Activated CD8-positive, alpha-beta memory T cell treated with anti-CD3 and anti-CD28 coated beads, Interleukin-2, amount 10 ng/mL, durations not matched to agents 7 days and 5 days (primary cell): ENCODE measurements at regions not wholly inside any gene's neighbourhood (a gene's known extent, or its start where the extent isn't known, plus 50 kb on each side); places are given as distances from the start of the nearest gene placed in this dataset.

ENCODE experiments used
- ATAC-seq: fragments of 150-1000 bp; cut with Tn5 transposase; one replicate; pipeline ENCODE4 v1.10.0; 2021; ENCODE audit warnings: moderate library complexity
- CTCF ChIA-PET: fragments of 350-600 bp; sonication (Branson Sonifier 250); formaldehyde crosslinking; loops from one replicate; lab custom pipeline; 2021; ENCODE audit warnings: antibody characterized with exemption; lab: Charles Lee
- DNase-seq: peaks from one replicate; pipeline ENCODE4 v3.0.0-alpha.2; 2020
- H3K27ac Mint-ChIP-seq: one replicate; pipeline ENCODE4 v1.8.0; 2021; ENCODE audit warnings: mild to moderate bottlenecking, mixed read lengths
- H3K27me3 Mint-ChIP-seq: one replicate; pipeline ENCODE4 v1.8.0; 2021; ENCODE audit warnings: mixed read lengths
- H3K36me3 Mint-ChIP-seq: one replicate; pipeline ENCODE4 v1.8.0; 2021; ENCODE audit warnings: mild to moderate bottlenecking, mixed read lengths
- H3K4me1 Mint-ChIP-seq: one replicate; pipeline ENCODE4 v1.8.0; 2021; ENCODE audit warnings: mixed read lengths
- H3K4me3 Mint-ChIP-seq: one replicate; pipeline ENCODE4 v1.8.0; 2021; ENCODE audit warnings: mild to moderate bottlenecking, moderate library complexity, mixed read lengths
- H3K9me3 Mint-ChIP-seq: one replicate; pipeline ENCODE4 v1.8.0; 2022; ENCODE audit warnings: low read depth, mixed read lengths

DNA sequence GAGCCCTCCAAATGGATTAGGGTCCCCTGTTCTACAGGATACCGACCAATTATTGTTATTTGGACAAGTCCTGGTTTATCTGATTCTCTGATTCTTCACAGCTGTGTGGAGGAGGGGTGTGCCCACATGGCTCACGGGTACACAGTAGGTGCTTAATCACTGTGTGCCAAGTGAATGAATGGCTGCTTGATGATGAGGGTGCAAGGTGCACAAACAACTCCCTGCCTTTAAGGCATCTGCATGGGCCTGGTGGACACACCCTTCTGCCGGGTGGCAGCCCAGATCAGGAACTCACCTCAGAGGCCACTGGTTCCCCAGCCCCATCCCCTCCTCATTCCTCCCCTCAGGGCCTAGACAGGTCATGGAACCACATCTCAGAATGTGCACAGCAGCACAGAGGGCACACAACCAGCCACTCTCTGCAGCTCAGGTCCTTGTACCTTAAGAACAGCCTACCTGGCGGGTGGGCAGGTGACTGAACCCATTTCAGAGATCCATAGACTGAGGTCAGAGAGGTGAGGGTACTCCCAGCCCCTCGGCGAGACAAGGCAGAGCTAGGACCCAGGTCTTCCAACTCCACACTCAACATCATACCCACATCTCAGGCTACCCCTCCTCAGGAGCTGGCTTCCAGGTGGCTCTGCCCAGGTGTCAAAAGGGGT, 50.3 kb downstream of the SHANK2 start:
- CTCF ChIA-PET: no interaction called here
- DNase-seq: no peak
- no peaks in the 10 kb centered on the region for H3K27me3 Mint-ChIP-seq
- no peak overlapping the region for H3K27ac Mint-ChIP-seq
- no peaks in the 10 kb centered on the region for H3K9me3 Mint-ChIP-seq
- no peak for ATAC-seq
- H3K4me3 Mint-ChIP-seq: no peak overlapping the region
- no peaks in the 10 kb centered on the region for H3K36me3 Mint-ChIP-seq
- no peaks in the 10 kb centered on the region for H3K4me1 Mint-ChIP-seq

DNA sequence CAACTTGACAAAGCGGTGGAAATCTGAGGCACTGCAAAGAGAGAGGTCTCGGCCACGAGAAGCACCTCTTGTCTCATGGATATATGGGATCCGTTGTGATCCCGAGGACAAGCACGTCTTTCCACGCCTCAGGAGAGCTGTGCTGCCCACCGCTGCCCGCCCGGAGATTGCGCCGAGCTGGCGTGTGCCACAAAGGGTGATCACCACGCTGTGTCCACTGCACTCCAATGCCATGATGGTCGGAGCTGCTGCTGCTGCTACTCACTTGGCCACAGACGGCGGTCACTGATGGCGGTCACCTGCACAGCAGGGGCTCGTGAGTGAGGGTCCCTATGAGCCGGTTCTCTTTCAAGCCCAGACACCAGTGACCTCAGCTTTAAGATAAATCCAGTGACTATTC, 51.1 kb downstream of the SHANK2 start:
- CTCF ChIA-PET: no interaction called here
- DNase-seq (no peak), ATAC-seq (no peak)
- no peak overlapping the region for H3K27ac Mint-ChIP-seq
- H3K4me3 Mint-ChIP-seq: no peak overlapping the region
- no peaks in the 10 kb centered on the region for H3K36me3 Mint-ChIP-seq
- H3K4me1 Mint-ChIP-seq: no peaks in the 10 kb centered on the region
- no peaks in the 10 kb centered on the region for H3K9me3 Mint-ChIP-seq
- no peaks in the 10 kb centered on the region for H3K27me3 Mint-ChIP-seq

DNA sequence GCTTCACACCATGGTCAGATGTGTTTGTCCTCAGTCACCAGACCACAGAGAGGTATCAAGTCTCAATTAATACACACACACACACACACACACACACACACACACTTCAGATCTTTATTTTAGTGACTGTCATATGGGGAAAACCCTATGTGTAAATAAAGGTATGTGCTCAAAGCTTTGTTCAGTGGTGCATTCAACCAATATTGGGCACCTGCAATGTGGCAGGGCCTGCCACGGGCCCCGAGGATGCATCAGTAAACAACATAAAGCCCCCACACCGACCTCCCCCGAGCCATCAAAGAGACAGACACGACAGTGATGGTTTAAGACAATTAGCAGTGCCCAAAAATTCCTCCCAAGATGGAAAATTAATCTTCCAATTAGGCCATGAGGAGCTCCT, 51.6 kb downstream of the SHANK2 start:
- H3K4me1 Mint-ChIP-seq: no peaks in the 10 kb centered on the region
- no peak overlapping the region for H3K4me3 Mint-ChIP-seq
- no peaks in the 10 kb centered on the region for H3K9me3 Mint-ChIP-seq
- DNase-seq: no peak
- no peak overlapping the region for H3K27ac Mint-ChIP-seq
- no peaks in the 10 kb centered on the region for H3K36me3 Mint-ChIP-seq
- CTCF ChIA-PET: no interaction called here
- H3K27me3 Mint-ChIP-seq: no peaks in the 10 kb centered on the region
- no peak for ATAC-seq

DNA sequence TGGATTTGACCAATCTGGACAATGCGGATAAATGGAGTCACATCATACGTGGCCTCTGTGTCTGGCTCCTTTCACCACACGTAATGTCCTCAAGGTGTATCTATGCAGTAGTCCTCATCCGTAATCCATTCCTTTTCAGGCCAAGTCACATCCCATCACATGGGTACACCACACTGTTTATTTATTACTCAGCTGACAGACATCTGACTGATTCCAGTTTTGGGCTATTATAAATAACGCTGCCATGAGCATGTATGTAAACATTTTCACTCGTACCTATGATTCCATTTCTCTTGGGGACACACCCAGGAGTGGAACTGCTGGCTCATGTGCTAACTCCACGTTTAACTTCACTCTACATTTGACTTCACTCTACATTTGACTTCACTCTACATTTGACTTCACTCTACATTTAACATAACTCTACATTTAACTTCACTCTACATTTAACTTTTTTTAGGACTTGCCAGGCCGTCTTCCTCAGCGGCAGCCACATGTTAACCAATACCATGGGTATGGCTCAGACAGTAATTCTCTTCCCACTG, 52.1 kb downstream of the SHANK2 start:
- ATAC-seq (no peak), DNase-seq (no peak)
- H3K27ac Mint-ChIP-seq: no peak overlapping the region
- no peaks in the 10 kb centered on the region for H3K9me3 Mint-ChIP-seq
- H3K36me3 Mint-ChIP-seq: no peaks in the 10 kb centered on the region
- no peak overlapping the region for H3K4me3 Mint-ChIP-seq
- CTCF ChIA-PET: no interaction called here
- H3K27me3 Mint-ChIP-seq: no peaks in the 10 kb centered on the region
- H3K4me1 Mint-ChIP-seq: no peaks in the 10 kb centered on the region

DNA sequence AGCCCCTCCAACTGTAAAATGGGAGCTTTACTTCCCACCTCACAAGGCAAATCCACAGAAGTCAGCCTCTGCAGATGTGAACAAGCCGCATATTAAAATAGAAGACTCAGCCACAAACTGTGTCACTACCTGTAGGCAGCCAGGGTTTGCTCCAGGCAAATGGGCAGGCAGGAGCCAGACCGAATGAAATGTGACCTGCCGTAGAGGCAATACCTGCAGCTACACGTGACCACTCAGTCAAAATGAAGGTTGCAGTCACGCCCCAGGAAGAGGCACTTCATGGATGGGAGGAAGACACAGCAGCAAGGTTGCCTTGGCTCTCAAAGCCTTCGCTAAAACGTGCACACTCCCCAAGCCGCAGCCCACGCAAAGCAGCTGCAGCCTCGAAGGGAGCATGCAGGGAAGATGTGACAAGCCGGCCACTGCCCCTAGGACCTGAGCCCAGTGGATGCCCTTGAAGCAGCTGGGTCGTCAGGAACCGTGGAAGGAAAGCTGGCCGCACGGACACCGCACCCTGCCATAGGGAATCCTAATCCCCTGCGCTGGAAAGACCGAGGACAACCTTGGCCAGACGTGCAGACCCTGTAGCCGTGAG, 53.1 kb downstream of the SHANK2 start:
- Mint-ChIP-seq H3K27me3 (no peaks in the 10 kb centered on the region), H3K27ac (no peak overlapping the region), H3K9me3 (no peaks in the 10 kb centered on the region), H3K36me3 (no peaks in the 10 kb centered on the region), H3K4me3 (no peak overlapping the region), H3K4me1 (no peaks in the 10 kb centered on the region)
- ATAC-seq: no peak
- CTCF ChIA-PET: no interaction called here
- DNase-seq: no peak

DNA sequence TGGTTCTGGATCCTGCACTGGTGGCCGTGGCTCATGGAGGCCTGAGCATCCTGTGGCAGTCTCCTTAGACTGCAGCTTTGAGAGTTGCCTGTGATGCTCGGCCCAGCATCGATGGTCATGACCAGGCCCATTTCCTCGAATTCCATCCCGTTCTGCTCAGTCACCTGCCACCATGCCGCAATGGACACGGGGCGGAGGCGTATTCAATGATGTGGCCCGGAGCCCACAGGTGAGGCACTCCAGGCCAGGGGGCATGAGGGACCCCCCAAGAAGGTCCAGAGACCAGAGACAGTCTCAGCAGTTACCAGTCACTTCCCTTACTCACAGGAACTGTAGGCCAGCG, 53.6 kb downstream of the SHANK2 start:
- CTCF ChIA-PET: no interaction called here
- H3K27me3 Mint-ChIP-seq: no peaks in the 10 kb centered on the region
- no peak overlapping the region for H3K27ac Mint-ChIP-seq
- no peaks in the 10 kb centered on the region for H3K4me1 Mint-ChIP-seq
- no peaks in the 10 kb centered on the region for H3K36me3 Mint-ChIP-seq
- DNase-seq (no peak), ATAC-seq (no peak)
- H3K9me3 Mint-ChIP-seq: no peaks in the 10 kb centered on the region
- no peak overlapping the region for H3K4me3 Mint-ChIP-seq

DNA sequence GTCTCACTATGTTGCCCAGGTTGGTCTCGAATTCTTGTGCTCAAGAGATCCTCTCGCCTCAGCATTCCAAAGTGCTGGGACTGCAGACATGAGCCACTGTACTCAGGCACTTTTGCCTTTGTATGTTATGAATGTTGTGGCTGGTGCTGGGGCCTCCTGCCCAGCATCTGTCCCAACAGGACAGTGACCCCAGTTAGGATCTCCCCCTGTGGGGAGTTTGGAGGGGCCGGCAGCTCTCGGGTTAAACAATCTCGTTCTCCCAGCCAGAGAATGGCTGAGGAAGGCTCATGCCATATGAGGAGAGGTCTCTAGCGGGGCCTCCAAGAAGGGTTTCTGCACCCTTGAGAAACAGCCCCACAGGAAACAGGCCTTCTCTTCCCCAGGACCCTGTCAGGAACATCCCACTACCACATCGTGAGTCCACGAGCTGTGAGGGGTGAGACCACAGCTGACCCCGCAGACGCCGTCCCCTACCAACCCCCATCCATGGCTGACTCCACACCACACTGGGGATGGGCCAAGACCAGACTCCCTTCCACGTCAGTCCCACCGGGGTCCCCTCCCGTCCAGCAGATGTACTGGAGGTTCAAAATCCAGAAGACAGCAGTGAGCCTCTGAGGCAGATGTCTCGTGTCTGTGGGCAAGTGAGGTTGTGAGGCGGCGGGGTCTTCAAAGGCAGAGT, 54.1 kb downstream of the SHANK2 start:
- CTCF ChIA-PET: no interaction called here
- no peaks in the 10 kb centered on the region for H3K4me1 Mint-ChIP-seq
- H3K9me3 Mint-ChIP-seq: no peaks in the 10 kb centered on the region
- H3K27ac Mint-ChIP-seq: no peak overlapping the region
- H3K27me3 Mint-ChIP-seq: no peaks in the 10 kb centered on the region
- ATAC-seq (no peak), DNase-seq (no peak)
- no peaks in the 10 kb centered on the region for H3K36me3 Mint-ChIP-seq
- no peak overlapping the region for H3K4me3 Mint-ChIP-seq

DNA sequence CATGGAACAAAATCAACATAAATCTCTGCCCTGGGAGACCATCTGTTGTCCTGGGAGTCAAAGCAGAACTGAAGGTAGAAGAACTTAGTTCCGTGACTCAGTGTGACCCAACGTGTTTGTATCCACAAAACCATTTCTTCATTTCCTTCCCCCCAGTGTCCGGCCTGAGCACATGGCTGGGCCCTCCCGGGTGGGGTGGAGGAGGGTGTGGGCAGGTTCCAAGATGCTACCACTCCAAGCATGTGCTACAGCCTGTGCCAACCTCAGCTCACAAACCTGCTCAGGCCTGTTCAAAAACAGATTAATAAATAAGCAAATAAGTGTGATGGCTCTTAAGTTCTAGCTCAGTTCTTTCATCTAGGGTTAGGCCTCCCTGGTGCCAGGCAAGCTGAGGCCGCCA, 55.3 kb downstream of the SHANK2 start:
- CTCF ChIA-PET: no interaction called here
- no peak for DNase-seq
- no peaks in the 10 kb centered on the region for H3K27me3 Mint-ChIP-seq

DNA sequence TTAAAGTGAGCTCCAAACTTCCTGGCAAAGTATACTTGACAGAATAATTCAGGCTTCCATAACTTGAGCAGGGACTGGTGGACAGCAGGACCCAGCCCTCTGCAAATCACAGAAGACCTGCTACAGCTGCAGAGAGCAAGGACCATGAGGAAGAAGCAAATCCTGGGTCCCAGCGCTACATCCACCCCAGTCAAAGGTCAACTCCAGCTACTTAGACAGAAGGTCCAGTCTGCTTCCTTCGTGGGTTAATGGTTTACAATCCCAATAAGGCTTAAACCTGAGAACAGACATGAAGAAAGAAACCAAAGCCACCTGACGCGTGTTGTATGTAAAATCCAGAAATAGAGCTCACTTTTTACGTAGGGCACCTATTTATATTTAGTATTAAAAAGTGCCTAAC, 57.7 kb downstream of the SHANK2 start:
- Mint-ChIP-seq H3K27me3 (no peaks in the 10 kb centered on the region), H3K27ac (no peak overlapping the region), H3K9me3 (no peaks in the 10 kb centered on the region), H3K36me3 (no peaks in the 10 kb centered on the region), H3K4me3 (no peak overlapping the region), H3K4me1 (no peaks in the 10 kb centered on the region)
- ATAC-seq (no peak), DNase-seq (no peak)
- CTCF ChIA-PET: no interaction called here

More for the DNA sequence above, 55.3 kb downstream of the SHANK2 start:
- Mint-ChIP-seq H3K36me3 (no peaks in the 10 kb centered on the region), H3K9me3 (no peaks in the 10 kb centered on the region), H3K4me3 (no peak overlapping the region), H3K27ac (no peak overlapping the region), H3K4me1 (no peaks in the 10 kb centered on the region)
- ATAC-seq: no peak

DNA sequence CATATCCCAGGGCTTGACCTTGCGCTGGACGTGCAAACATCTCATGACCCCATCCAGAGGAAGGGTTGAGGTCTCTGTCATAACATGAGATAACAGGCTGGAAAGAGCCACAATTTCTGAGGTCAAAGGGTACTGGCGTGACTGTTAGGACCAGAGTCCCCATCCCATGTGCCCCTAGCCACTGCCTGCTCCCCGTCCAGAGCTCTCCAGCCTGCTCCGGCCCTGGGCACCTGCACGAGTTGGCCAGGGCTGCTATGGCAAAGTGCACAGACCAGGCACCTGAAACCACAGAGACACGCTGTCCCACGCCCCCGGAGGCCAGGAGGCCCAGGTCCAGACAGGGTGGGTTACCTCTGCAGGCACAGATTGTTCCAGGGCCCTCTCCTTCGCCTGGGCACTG, 58.9 kb downstream of the SHANK2 start:
- Mint-ChIP-seq H3K9me3 (no peaks in the 10 kb centered on the region), H3K4me1 (no peaks in the 10 kb centered on the region), H3K27me3 (no peaks in the 10 kb centered on the region), H3K4me3 (no peak overlapping the region), H3K36me3 (no peaks in the 10 kb centered on the region), H3K27ac (no peak overlapping the region)
- ATAC-seq (no peak), DNase-seq (no peak)
- CTCF ChIA-PET: no interaction called here

DNA sequence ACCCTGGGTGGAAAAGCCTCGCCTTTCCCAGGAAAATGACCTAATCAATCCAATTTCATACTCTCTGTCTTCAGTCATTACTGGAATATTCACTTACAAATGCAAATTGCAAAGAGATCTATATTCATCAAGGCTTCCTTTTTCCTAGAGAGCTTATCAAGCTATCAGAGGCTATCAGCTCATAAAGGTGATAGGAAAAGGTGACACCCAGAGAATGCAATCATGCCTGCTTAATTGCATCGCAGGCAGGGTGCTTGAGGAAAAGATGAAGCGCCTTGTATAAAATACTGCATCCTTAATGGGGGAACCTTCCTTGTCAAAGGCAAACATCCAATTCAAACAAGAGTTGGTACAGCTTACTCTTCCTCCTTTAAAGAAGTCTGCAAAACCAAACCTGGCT, 59.7 kb downstream of the SHANK2 start:
- CTCF ChIA-PET: no interaction called here

DNA sequence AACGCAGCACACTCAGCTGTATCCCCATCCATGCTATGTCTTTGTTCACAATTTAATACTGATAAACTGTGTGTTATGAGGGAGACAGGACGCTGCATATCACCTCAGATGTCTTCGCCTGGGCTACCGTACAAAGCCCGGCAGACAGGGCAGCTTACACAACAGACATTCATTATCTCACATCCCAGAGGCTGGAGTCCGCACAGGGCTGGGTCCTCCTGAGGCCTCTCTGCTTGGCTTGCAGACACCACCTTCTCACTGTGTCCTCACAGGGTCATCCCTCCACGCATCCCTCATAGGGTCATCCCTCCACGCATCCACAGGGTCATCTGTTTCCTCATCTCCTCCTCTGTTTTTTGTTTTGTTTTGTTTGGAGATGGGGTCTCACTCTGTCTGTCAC, 61.2 kb downstream of the SHANK2 start:
- H3K9me3 Mint-ChIP-seq: no peaks in the 10 kb centered on the region
- H3K4me3 Mint-ChIP-seq: no peak overlapping the region
- no peak for ATAC-seq
- no peak for DNase-seq
- H3K27me3 Mint-ChIP-seq: no peaks in the 10 kb centered on the region
- H3K4me1 Mint-ChIP-seq: no peaks in the 10 kb centered on the region
- H3K27ac Mint-ChIP-seq: no peak overlapping the region
- no peaks in the 10 kb centered on the region for H3K36me3 Mint-ChIP-seq
- CTCF ChIA-PET: no interaction called here

More for the DNA sequence above, 59.7 kb downstream of the SHANK2 start:
- H3K4me3 Mint-ChIP-seq: no peak overlapping the region
- no peaks in the 10 kb centered on the region for H3K27me3 Mint-ChIP-seq
- no peaks in the 10 kb centered on the region for H3K9me3 Mint-ChIP-seq
- no peak for DNase-seq
- ATAC-seq: no peak
- no peaks in the 10 kb centered on the region for H3K4me1 Mint-ChIP-seq
- no peaks in the 10 kb centered on the region for H3K36me3 Mint-ChIP-seq
- H3K27ac Mint-ChIP-seq: no peak overlapping the region

DNA sequence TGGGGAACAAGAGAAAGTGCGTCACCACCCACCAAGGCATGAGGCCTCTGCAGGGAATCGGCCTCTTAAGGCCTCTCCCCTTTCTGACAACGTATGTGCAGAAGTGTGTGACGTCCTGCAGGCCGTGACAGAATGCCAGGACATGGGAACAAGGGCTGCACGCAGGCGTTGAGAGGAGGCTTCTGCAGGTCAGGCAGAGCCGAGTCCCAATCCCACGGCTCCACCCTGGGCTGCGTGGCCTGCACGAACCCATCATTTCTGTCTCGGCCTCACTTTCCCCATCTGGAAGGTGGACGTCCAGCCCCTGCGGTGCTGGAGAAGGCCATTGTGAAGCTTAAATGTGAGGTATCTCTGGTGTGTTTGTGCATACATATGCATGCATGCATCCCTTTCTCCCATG, 61.8 kb downstream of the SHANK2 start:
- no peak for ATAC-seq
- Mint-ChIP-seq H3K27ac (no peak overlapping the region), H3K4me1 (no peaks in the 10 kb centered on the region), H3K27me3 (no peaks in the 10 kb centered on the region), H3K36me3 (no peaks in the 10 kb centered on the region), H3K4me3 (no peak overlapping the region), H3K9me3 (no peaks in the 10 kb centered on the region)
- CTCF ChIA-PET: no interaction called here
- DNase-seq: no peak

DNA sequence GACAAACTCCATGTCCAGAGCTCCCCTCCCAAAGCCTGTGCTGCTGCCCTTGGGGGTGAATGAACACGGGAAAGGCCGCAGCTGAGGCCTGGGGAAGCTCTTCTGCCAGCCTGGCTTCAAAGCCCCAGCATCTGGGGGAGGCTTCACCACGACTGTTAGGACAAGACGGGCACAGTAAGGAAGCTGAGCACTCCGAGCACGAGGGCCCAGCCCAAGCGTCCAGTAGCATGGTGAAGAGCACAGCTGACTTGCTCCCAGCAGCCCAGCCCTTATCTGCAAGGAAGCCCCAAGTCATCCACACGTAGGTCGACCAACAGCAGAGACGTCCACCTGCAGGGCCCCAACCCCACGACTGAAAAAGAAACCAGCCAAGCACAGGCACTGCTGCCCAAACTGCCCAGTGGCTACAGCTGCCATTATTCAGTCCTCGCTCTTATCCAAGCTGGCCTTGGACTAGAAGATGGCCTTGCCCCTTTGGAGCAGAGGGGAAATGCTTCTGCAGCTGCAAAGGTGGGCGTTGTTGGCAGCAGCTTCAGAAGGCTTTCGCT, 62.5 kb downstream of the SHANK2 start:
- DNase-seq (no peak), ATAC-seq (no peak)
- Mint-ChIP-seq H3K4me1 (no peaks in the 10 kb centered on the region), H3K4me3 (no peak overlapping the region), H3K27ac (no peak overlapping the region), H3K9me3 (no peaks in the 10 kb centered on the region), H3K27me3 (no peaks in the 10 kb centered on the region), H3K36me3 (no peaks in the 10 kb centered on the region)
- CTCF ChIA-PET: no interaction called here
